ENCODE measurements at regions not wholly inside any gene's neighbourhood (a gene's known extent, or its start where the extent isn't known, plus 50 kb on each side); places are given as distances from the start of the nearest gene placed in this dataset.
"Not testable (repeated sequence)": the region's sequence is repeated elsewhere in the genome, so short reads cannot be mapped to it uniquely, and the experiment has no call there.

DNA sequence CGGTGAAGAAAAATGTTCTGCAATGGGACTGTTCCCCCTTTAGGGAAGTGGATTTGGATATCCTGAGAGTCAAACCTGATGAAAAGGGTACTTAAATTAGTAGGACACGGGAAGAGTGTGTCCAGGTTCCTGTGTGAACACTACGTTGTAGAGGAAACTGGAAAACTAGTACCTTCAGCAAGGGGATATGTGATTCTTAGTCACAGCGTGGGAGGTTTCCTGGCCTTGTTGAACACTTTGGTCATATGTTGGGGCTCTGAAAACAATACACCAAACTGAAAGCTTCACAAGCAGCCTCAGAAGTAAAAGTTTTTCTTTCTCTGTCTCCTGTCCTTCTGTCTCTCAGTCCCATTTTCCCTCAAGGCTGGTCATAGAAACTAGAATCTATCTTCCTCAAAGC is 306.9 kb upstream of the GLI3 start:
- H3K79me2 ChIP-seq (ENCODE audit: control insufficient read depth, insufficient read depth, low read length) = no peaks in the 10 kb centered on the region
- no peaks in the 10 kb centered on the region for H4K20me1 ChIP-seq (replicated peaks; ENCODE audit: control insufficient read depth, insufficient read depth, low read length)
- no peak overlapping the region for H2AFZ ChIP-seq (ENCODE audit: low read depth, low read length)
- ATAC-seq = no peak
- no peaks in the 10 kb centered on the region for H3K9me3 ChIP-seq (replicated peaks; ENCODE audit: control insufficient read depth, insufficient read depth, low read depth, low read length)
- no peaks in the 10 kb centered on the region for H3K36me3 ChIP-seq (ENCODE audit: control insufficient read depth, insufficient read depth, low read length)
- intact Hi-C loops (cut with micrococcal nuclease) (no loop called here), in situ Hi-C loops (cut with MboI) (no loop called here)
- TF ChIP-seq STAT5A (IDR thresholded peaks at IDR 0.05; ENCODE audit: borderline replicate concordance, low read length) (no peak), ELF4 (CRISPR knock-in tag; IDR thresholded peaks at IDR 0.05) (no peak), RAD21 (CRISPR knock-in tag; conservative IDR thresholded peaks at IDR 0.05 in 1 of 2, IDR thresholded peaks at IDR 0.05 in 1 of 2) (no peak), C11orf30 (IDR thresholded peaks at IDR 0.05; ENCODE audit: low read depth) (no peak), UBTF (IDR thresholded peaks at IDR 0.05; ENCODE audit: borderline replicate concordance in 1 of 2, low read depth in 2 of 2, low read length in 2 of 2) (no peak)
- H3K27me3 ChIP-seq (ENCODE audit: control insufficient read depth in 2 of 2, insufficient read depth in 2 of 2, low read length in 2 of 2) = no peaks in the 10 kb centered on the region
- WGBS (ENCODE audit: insufficient coverage, low coverage, missing lambda C conversion rate) = 0% methylated on average over 4 of the region's 4 CpGs
- H3K4me3 ChIP-seq = no peak overlapping the region
- H3K4me2 ChIP-seq (ENCODE audit: insufficient read depth, low read length) = no peak overlapping the region
- H3K9me1 ChIP-seq (ENCODE audit: control insufficient read depth, insufficient read depth, low read length) = no peaks in the 10 kb centered on the region
- DNase-seq (ENCODE audit: extremely low read depth in 1 of 4, low spot score in 3 of 4) = no peak
- no peak overlapping the region for H3K9ac ChIP-seq (ENCODE audit: insufficient read depth in 1 of 2, low read depth in 2 of 2, low read length in 2 of 2)
- ChIA-PET CTCF (ENCODE audit: low intra/inter-chr PET ratio) (no interaction called here), POLR2A (no interaction called here)
- FAIRE-seq = no peak
- no peaks in the 10 kb centered on the region for H3K4me1 ChIP-seq (replicated peaks in 1 of 2; ENCODE audit: control insufficient read depth in 2 of 2, insufficient read depth in 2 of 2, low read length in 2 of 2)
- H3K27ac ChIP-seq (ENCODE audit: extremely low read depth, low read depth, low read length) = no peak overlapping the region
- no TSS peak for BruUV-seq (replicated peaks)

DNA sequence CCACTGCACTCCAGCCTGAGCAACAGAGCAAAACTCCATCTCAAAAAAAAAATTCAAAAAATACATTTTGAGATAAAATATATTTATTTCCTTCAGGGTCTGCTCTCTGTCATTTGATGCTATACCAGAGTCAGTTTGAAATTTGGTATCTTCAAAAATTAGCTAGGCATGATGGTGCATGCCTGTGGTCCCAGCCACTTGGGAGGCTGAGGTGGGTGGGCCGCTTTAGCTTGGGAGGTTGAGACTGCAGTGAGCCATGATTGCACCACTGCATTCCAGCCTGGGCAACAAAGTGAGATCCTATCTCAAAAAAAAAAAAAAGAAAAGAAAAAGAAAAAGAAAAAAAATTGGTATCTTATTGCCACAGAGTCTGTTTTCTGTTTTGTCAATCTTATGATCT is 305.4 kb upstream of the GLI3 start:
- H3K4me2 ChIP-seq (ENCODE audit: insufficient read depth, low read length); H3K9me3 ChIP-seq (replicated peaks; ENCODE audit: control insufficient read depth, insufficient read depth, low read depth, low read length); POLR2A ChIA-PET; H2AFZ ChIP-seq (ENCODE audit: low read depth, low read length); H3K9me1 ChIP-seq (ENCODE audit: control insufficient read depth, insufficient read depth, low read length); H4K20me1 ChIP-seq (replicated peaks; ENCODE audit: control insufficient read depth, insufficient read depth, low read length); H3K4me3 ChIP-seq; CTCF ChIA-PET (ENCODE audit: low intra/inter-chr PET ratio); H3K79me2 ChIP-seq (ENCODE audit: control insufficient read depth, insufficient read depth, low read length); H3K36me3 ChIP-seq (ENCODE audit: control insufficient read depth, insufficient read depth, low read length); H3K9ac ChIP-seq (ENCODE audit: insufficient read depth in 1 of 2, low read depth in 2 of 2, low read length in 2 of 2); BruUV-seq (replicated peaks); in situ Hi-C loops (cut with MboI); ATAC-seq; H3K4me1 ChIP-seq (replicated peaks in 1 of 2; ENCODE audit: control insufficient read depth in 2 of 2, insufficient read depth in 2 of 2, low read length in 2 of 2); H3K27me3 ChIP-seq (ENCODE audit: control insufficient read depth in 2 of 2, insufficient read depth in 2 of 2, low read length in 2 of 2); H3K27ac ChIP-seq (ENCODE audit: extremely low read depth, low read depth, low read length); intact Hi-C loops (cut with micrococcal nuclease); DNase-seq (ENCODE audit: extremely low read depth in 1 of 4, low spot score in 3 of 4); FAIRE-seq: not testable (repeated sequence)
- WGBS (ENCODE audit: insufficient coverage, low coverage, missing lambda C conversion rate) = 0% methylated on average over 1 of the region's 1 CpG

All from K562 (cell line).